ENCODE measurements at regions not wholly inside any gene's neighbourhood (a gene's known extent, or its start where the extent isn't known, plus 50 kb on each side); places are given as distances from the start of the nearest gene placed in this dataset.

GRCh38 chr6:47416396-47417345 lies 60.9 kb upstream of the CD2AP start:
- FAIRE-seq (no peak), ATAC-seq (no peak), DNase-seq (ENCODE audit: low spot score) (no peak)
- no peak overlapping the region for H3K9ac ChIP-seq (ENCODE audit: insufficient read depth, low read depth, low read length)
- H4K20me1 ChIP-seq (ENCODE audit: insufficient read depth, low read length): no peaks in the 10 kb centered on the region
- no peak overlapping the region for H3K4me3 ChIP-seq (replicated peaks in 1 of 3; ENCODE audit: insufficient read depth in 1 of 3, low read depth in 2 of 3, low read length in 3 of 3)
- BruUV-seq (replicated peaks): no TSS peak
- H3K9me3 ChIP-seq (ENCODE audit: low read length): no peaks in the 10 kb centered on the region
- peaks cover 20% of the 10 kb centered on the region for H3K4me1 ChIP-seq (ENCODE audit: insufficient read depth, low read length)
- TF ChIP-seq NCOA2 (CRISPR knock-in tag; IDR thresholded peaks at IDR 0.05) (no peak), CEBPB (IDR thresholded peaks at IDR 0.05; ENCODE audit: borderline replicate concordance, low read depth, low read length) (peak; percentile 64; the same call in 1 of the 2 replicates), SMC3 (IDR thresholded peaks at IDR 0.05; ENCODE audit: low read length) (0 out of 2 replicates have a peak, but pooled peaks have one; percentile 3), ZNF629 (CRISPR knock-in tag; conservative IDR thresholded peaks at IDR 0.05) (no peak)
- TF ChIP-seq, protein P1, sequence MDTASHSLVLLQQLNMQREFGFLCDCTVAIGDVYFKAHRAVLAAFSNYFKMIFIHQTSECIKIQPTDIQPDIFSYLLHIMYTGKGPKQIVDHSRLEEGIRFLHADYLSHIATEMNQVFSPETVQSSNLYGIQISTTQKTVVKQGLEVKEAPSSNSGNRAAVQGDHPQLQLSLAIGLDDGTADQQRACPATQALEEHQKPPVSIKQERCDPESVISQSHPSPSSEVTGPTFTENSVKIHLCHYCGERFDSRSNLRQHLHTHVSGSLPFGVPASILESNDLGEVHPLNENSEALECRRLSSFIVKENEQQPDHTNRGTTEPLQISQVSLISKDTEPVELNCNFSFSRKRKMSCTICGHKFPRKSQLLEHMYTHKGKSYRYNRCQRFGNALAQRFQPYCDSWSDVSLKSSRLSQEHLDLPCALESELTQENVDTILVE (CRISPR knock-in tag; IDR thresholded peaks at IDR 0.05): no peak
- intact Hi-C loops (cut with micrococcal nuclease; ENCODE audit: unreplicated experiment) (loop anchor here (5.0 to 10.0 kb wide), 2 partner anchors 41 to 1348 kb away; no protein-coding TSS in a partner anchor), in situ Hi-C loops (cut with HindIII; ENCODE audit: extremely low pct_ligation_motif_present, low pct_unique_long_range_greater_than_20kb) (loop anchor here (10.0 kb wide), 1 partner anchor 368 kb away; the partner anchor contains the start of gene OPN5)
- H3K79me2 ChIP-seq (ENCODE audit: insufficient read depth, low read length): no peaks in the 10 kb centered on the region
- WGBS (ENCODE audit: low lambda C conversion rate): 65% methylated on average over 4 of the region's 4 CpGs
- no peaks in the 10 kb centered on the region for H3K36me3 ChIP-seq (replicated peaks in 1 of 2; ENCODE audit: control insufficient read depth in 1 of 2, insufficient read depth in 2 of 2, low read length in 2 of 2)
- POLR2A ChIA-PET: no interaction called here
- H3K27ac ChIP-seq (ENCODE audit: extremely low read length, insufficient read depth, low read length): no peak overlapping the region
- H3K27me3 ChIP-seq (ENCODE audit: control insufficient read depth in 1 of 2, insufficient read depth in 2 of 2, low read length in 2 of 2): no peaks in the 10 kb centered on the region
- no peak overlapping the region for H2AFZ ChIP-seq (ENCODE audit: low read length)
- no peak overlapping the region for H3K4me2 ChIP-seq (ENCODE audit: low read depth, low read length)
- CTCF ChIA-PET (ENCODE audit: low intra/inter-chr PET ratio, low total read pairs): no interaction called here

DNA sequence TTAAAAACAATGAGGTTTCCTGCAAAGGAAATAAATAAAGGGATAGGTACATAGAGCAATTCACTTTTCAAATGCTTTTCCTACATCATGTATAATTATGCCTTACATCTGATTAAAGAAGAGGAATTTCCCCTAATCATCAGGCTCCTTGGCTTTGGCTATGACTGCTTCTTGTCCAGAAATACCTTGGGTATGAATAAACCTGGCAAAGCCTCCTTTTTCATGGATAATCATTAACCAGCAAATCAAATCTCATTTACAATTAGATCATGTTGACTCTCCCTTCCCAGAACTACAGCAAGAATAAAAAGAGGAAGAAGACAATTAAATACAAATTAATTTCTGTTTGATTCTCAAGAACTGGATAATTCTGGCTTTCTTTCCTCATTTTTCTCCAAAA lies 58.0 kb upstream of the CD2AP start:
- no peak overlapping the region for H3K4me3 ChIP-seq (replicated peaks in 1 of 3; ENCODE audit: insufficient read depth in 1 of 3, low read depth in 2 of 3, low read length in 3 of 3)
- in situ Hi-C loops (cut with HindIII; ENCODE audit: extremely low pct_ligation_motif_present, low pct_unique_long_range_greater_than_20kb) (loop anchor here (10.0 kb wide), 1 partner anchor 365 kb away; the partner anchor contains the start of gene OPN5), intact Hi-C loops (cut with micrococcal nuclease; ENCODE audit: unreplicated experiment) (loop anchor here (5.0 to 10.0 kb wide), 2 partner anchors 38 to 1345 kb away; no protein-coding TSS in a partner anchor)
- no peak overlapping the region for H3K27ac ChIP-seq (ENCODE audit: extremely low read length, insufficient read depth, low read length)
- FAIRE-seq: no peak
- CTCF ChIA-PET (ENCODE audit: low intra/inter-chr PET ratio, low total read pairs): no interaction called here
- H3K4me2 ChIP-seq (ENCODE audit: low read depth, low read length): no peak overlapping the region
- H3K36me3 ChIP-seq (replicated peaks in 1 of 2; ENCODE audit: control insufficient read depth in 1 of 2, insufficient read depth in 2 of 2, low read length in 2 of 2): no peaks in the 10 kb centered on the region
- DNase-seq (ENCODE audit: low spot score): peak; percentile 29
- POLR2A ChIA-PET: interaction anchor here (1.4 kb wide), 1 partner anchor 58 kb away, joined by 3 read pairs; the partner anchor contains the start of gene CD2AP
- H3K79me2 ChIP-seq (ENCODE audit: insufficient read depth, low read length): no peaks in the 10 kb centered on the region
- TF ChIP-seq XBP1 (CRISPR knock-in tag; IDR thresholded peaks at IDR 0.05): no peak
- TF ChIP-seq HIVEP1 (CRISPR knock-in tag; IDR thresholded peaks at IDR 0.05): no peak
- no peak for TF ChIP-seq ZBTB1 (CRISPR knock-in tag; IDR thresholded peaks at IDR 0.05; ENCODE audit: borderline replicate concordance)
- no peak for TF ChIP-seq CREBL2 (CRISPR knock-in tag; IDR thresholded peaks at IDR 0.05; ENCODE audit: borderline replicate concordance)
- TF ChIP-seq ZMYM3 (CRISPR knock-in tag; IDR thresholded peaks at IDR 0.05): no peak
- no peaks in the 10 kb centered on the region for H3K27me3 ChIP-seq (ENCODE audit: control insufficient read depth in 1 of 2, insufficient read depth in 2 of 2, low read length in 2 of 2)
- no peaks in the 10 kb centered on the region for H4K20me1 ChIP-seq (ENCODE audit: insufficient read depth, low read length)
- BruUV-seq (replicated peaks): no TSS peak
- ATAC-seq: no peak
- H2AFZ ChIP-seq (ENCODE audit: low read length): no peak overlapping the region
- H3K9ac ChIP-seq (ENCODE audit: insufficient read depth, low read depth, low read length): no peak overlapping the region
- H3K4me1 ChIP-seq (ENCODE audit: insufficient read depth, low read length): peaks cover 7% of the 10 kb centered on the region; the same call in 1 of the 2 replicates
- H3K9me3 ChIP-seq (ENCODE audit: low read length): no peaks in the 10 kb centered on the region

Data from HepG2 (cell line).